A673 (cell line): ENCODE measurements at regions not wholly inside any gene's neighbourhood (a gene's known extent, or its start where the extent isn't known, plus 50 kb on each side); places are given as distances from the start of the nearest gene placed in this dataset.

Experiments used
- BruUV-seq: library from RNA; stranded (reverse); fragments of 400-500 nt; replicated peaks from 2 replicates; lab custom pipeline; 2021; lab: Mats Ljungman, UMichigan
- CTCF ChIA-PET: fragments of 300-600 bp; sonication (Branson Sonifier 250); formaldehyde crosslinking; loops from one replicate; lab custom pipeline; 2022; ENCODE audit warnings: antibody characterized with exemption; lab: Charles Lee
- POLR2A ChIA-PET: fragments of 300-600 bp; sonication (Branson Sonifier 250); formaldehyde crosslinking; loops from one replicate; lab custom pipeline; 2022; ENCODE audit warnings: antibody characterized with exemption; ENCODE audit not compliant: low non-redundant PET; lab: Charles Lee
- DNase-seq: peaks from one replicate; pipeline ENCODE4 v3.0.0-alpha.2; 2015; ENCODE audit warnings: low spot score
- H3K27ac ChIP-seq: fragments of 200-600 bp; sonication (generic); 2 replicates; pipeline ENCODE4 v1.5.1; 2016; ENCODE audit warnings: mixed run types, low read depth, mild to moderate bottlenecking, mixed read lengths, antibody characterized with exemption, low read length; ENCODE audit not compliant: poor library complexity, severe bottlenecking
- H3K27me3 ChIP-seq: fragments of 200-600 bp; sonication (generic); replicated peaks from 2 replicates; pipeline ENCODE4 v1.6.1; 2017; ENCODE audit warnings: mixed run types, low read depth, mild to moderate bottlenecking, mixed read lengths, antibody characterized with exemption, low read length; ENCODE audit not compliant: insufficient read depth, poor library complexity
- H3K36me3 ChIP-seq: fragments of 200-600 bp; sonication (generic); 2 replicates; pipeline ENCODE4 v1.6.1; 2016; ENCODE audit warnings: mixed run types, mild to moderate bottlenecking, mixed read lengths, antibody characterized with exemption, low read length; ENCODE audit not compliant: insufficient read depth, poor library complexity, severe bottlenecking
- H3K4me1 ChIP-seq: fragments of 200-600 bp; sonication (generic); 2 replicates; pipeline ENCODE4 v1.6.1; 2017; ENCODE audit warnings: mixed run types, mild to moderate bottlenecking, mixed read lengths, antibody characterized with exemption, low read length; ENCODE audit not compliant: insufficient read depth, poor library complexity, severe bottlenecking
- H3K4me3 ChIP-seq: fragments of 200-600 bp; sonication (generic); 2 replicates; pipeline ENCODE4 v1.5.1; 2016; ENCODE audit warnings: low read depth, mixed run types, mild to moderate bottlenecking, mixed read lengths, low read length; ENCODE audit not compliant: poor library complexity, severe bottlenecking
- H3K9me3 ChIP-seq: fragments of 200-600 bp; sonication (generic); 2 replicates; pipeline ENCODE4 v1.6.1; 2016; ENCODE audit warnings: mixed run types, low read depth, mild to moderate bottlenecking, mixed read lengths, antibody characterized with exemption, low read length; ENCODE audit not compliant: poor library complexity, severe bottlenecking
- CTCF ChIP-seq: fragments of 300-800, 200-600 bp; sonication (generic); conservative IDR thresholded peaks from 2 replicates; pipeline ENCODE4 v1.5.1; 2017; ENCODE audit warnings: low read depth, mild to moderate bottlenecking, antibody characterized with exemption, low read length, moderate library complexity, mixed read lengths
- EZH2 ChIP-seq: fragments of 200-600 bp; sonication (generic); IDR thresholded peaks from 2 replicates; pipeline ENCODE4 v1.6.1; 2017; ENCODE audit warnings: borderline replicate concordance, low read depth, mild to moderate bottlenecking, mixed read lengths, antibody characterized with exemption, low read length; ENCODE audit not compliant: poor library complexity, severe bottlenecking
- intact Hi-C: fragments of 100-400 bp; cut with micrococcal nuclease; formaldehyde crosslinking; loops from one replicate; pipeline ENCODE4 v1.10.0; 2022; ENCODE audit not compliant: unreplicated experiment

DNA sequence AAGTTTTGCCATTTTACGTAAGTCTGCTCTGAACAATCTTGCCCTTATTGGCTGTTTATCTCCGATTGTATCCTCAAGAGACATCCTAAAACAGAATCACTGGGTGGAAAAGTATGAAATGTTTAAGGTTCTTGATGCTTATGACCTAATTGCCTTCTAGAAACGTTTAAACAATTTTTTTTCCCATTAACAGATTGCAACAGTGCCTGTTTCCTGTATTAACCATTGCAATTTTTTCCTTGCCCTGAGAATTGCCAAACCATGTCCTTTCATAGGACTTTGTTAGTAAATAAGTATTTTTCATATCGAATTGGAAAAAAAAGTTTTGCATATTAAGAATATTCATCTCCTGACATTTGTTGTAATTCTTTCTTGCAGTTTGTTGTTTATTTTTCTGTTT is 639.8 kb downstream of the INHBA start:
- Histone ChIP-seq H3K27me3 (no peaks in the 10 kb centered on the region), H3K36me3 (no peaks in the 10 kb centered on the region), H3K9me3 (no peaks in the 10 kb centered on the region), H3K4me1 (no peaks in the 10 kb centered on the region), H3K27ac (no peak overlapping the region), H3K4me3 (no peak overlapping the region)
- ChIA-PET POLR2A (no interaction called here), CTCF (no interaction called here)
- TF ChIP-seq CTCF (no peak), EZH2 (no peak)
- intact Hi-C loops: no loop called here
- no peak for DNase-seq
- BruUV-seq: no TSS peak

- Histone ChIP-seq H3K4me3 (no peak overlapping the region), H3K4me1 (no peaks in the 10 kb centered on the region), H3K36me3 (no peaks in the 10 kb centered on the region), H3K9me3 (no peaks in the 10 kb centered on the region), H3K27ac (no peak overlapping the region), H3K27me3 (no peaks in the 10 kb centered on the region)
- ChIA-PET CTCF (no interaction called here), POLR2A (no interaction called here)
- DNase-seq: no peak
- BruUV-seq: no TSS peak
- intact Hi-C loops: no loop called here
- no peak for TF ChIP-seq CTCF
- TF ChIP-seq EZH2: no peak
These were observed 642.1 kb downstream of the INHBA start for GRCh38 chr7:41060796-41061195.

GRCh38 chr7:41059796-41060195 is 643.1 kb downstream of the INHBA start:
- CTCF ChIA-PET: no interaction called here
- BruUV-seq: no TSS peak

More at GRCh38 chr7:41059796-41060195, 643.1 kb downstream of the INHBA start:
- no peak for DNase-seq
- H3K4me3 ChIP-seq: no peak overlapping the region
- TF ChIP-seq CTCF (no peak), EZH2 (no peak)
- H3K27me3 ChIP-seq: no peaks in the 10 kb centered on the region
- intact Hi-C loops: no loop called here
- H3K36me3 ChIP-seq: no peaks in the 10 kb centered on the region
- no peak overlapping the region for H3K27ac ChIP-seq
- no peaks in the 10 kb centered on the region for H3K9me3 ChIP-seq
- POLR2A ChIA-PET: no interaction called here
- no peaks in the 10 kb centered on the region for H3K4me1 ChIP-seq
